Spinal cord (tissue), 9 donors: ENCODE measurements at regions not wholly inside any gene's neighbourhood (a gene's known extent, or its start where the extent isn't known, plus 50 kb on each side); places are given as distances from the start of the nearest gene placed in this dataset.

Experiments used
- DNase-seq, 6 donors: peaks; one replicate each; pipeline versions ENCODE4 v3.0.0 to v3.0.0-alpha.2; 2013 to 2015; ENCODE audit warnings: low spot score in 6 of 6, low read depth in 4 of 6
- H3K27ac ChIP-seq: one replicate; pipeline ENCODE4 v1.5.1; 2013; ENCODE audit warnings: low read depth, low read length, control low read depth
- H3K27me3 ChIP-seq: one replicate; pipeline ENCODE4 v1.6.1; 2013; ENCODE audit warnings: low read length; ENCODE audit not compliant: control insufficient read depth, insufficient read depth
- H3K36me3 ChIP-seq: one replicate; pipeline ENCODE4 v1.6.1; 2013; ENCODE audit warnings: low read length; ENCODE audit not compliant: control insufficient read depth, insufficient read depth
- H3K4me1 ChIP-seq: one replicate; pipeline ENCODE4 v1.6.1; 2013; ENCODE audit warnings: low read length; ENCODE audit not compliant: control insufficient read depth, insufficient read depth
- H3K4me3 ChIP-seq: one replicate; pipeline ENCODE4 v1.5.1; 2013; ENCODE audit warnings: low read depth, low read length, control low read depth
- H3K9me3 ChIP-seq: one replicate; pipeline ENCODE4 v1.6.1; 2013; ENCODE audit warnings: low read length; ENCODE audit not compliant: control insufficient read depth, insufficient read depth
- WGBS: methylation state at CpG from one replicate; pipeline ENCODE4 v1.1.5; 2013; ENCODE audit warnings: missing lambda C conversion rate; ENCODE audit not compliant: insufficient coverage; 5-methylcytosine and 5-hydroxymethylcytosine counted together
- donor health status: healthy.

- Histone ChIP-seq H3K9me3 (no peaks in the 10 kb centered on the region), H3K4me1 (peaks cover 12% of the 10 kb centered on the region), H3K27me3 (no peaks in the 10 kb centered on the region), H3K27ac (no peak overlapping the region), H3K4me3 (no peak overlapping the region), H3K36me3 (no peaks in the 10 kb centered on the region)
- DNase-seq: peak in 1 of 6 donors; percentile 43
- WGBS: 76% methylated on average over 9 of the region's 13 CpGs
Measured at GRCh38 chr15:99495430-99496301, 70.1 kb upstream of the MEF2A start.

- Histone ChIP-seq H3K4me1 (peaks cover 12% of the 10 kb centered on the region), H3K4me3 (no peak overlapping the region), H3K27me3 (no peaks in the 10 kb centered on the region), H3K36me3 (no peaks in the 10 kb centered on the region), H3K9me3 (no peaks in the 10 kb centered on the region), H3K27ac (no peak overlapping the region)
- DNase-seq: no peak
- 61% methylated on average over 8 of the region's 9 CpGs for WGBS
Measured at GRCh38 chr15:99496302-99496629, 69.5 kb upstream of the MEF2A start.

GRCh38 chr15:99502182-99502581 lies 63.6 kb upstream of the MEF2A start:
- Histone ChIP-seq H3K9me3 (no peaks in the 10 kb centered on the region), H3K4me1 (peaks cover 4% of the 10 kb centered on the region), H3K36me3 (no peaks in the 10 kb centered on the region), H3K27ac (no peak overlapping the region), H3K27me3 (no peaks in the 10 kb centered on the region), H3K4me3 (no peak overlapping the region)
- DNase-seq: no peak
- WGBS: 100% methylated on average over 3 of the region's 4 CpGs

- no peaks in the 10 kb centered on the region for H3K9me3 ChIP-seq
- H3K36me3 ChIP-seq: no peaks in the 10 kb centered on the region
- no peak overlapping the region for H3K4me3 ChIP-seq
- DNase-seq: no peak
- WGBS: 89% methylated on average over 5 of the region's 5 CpGs
- H3K4me1 ChIP-seq: peaks cover 9% of the 10 kb centered on the region
- H3K27ac ChIP-seq: no peak overlapping the region
- no peaks in the 10 kb centered on the region for H3K27me3 ChIP-seq
Measured at GRCh38 chr15:99502661-99503060, 63.1 kb upstream of the MEF2A start.

GRCh38 chr15:99503411-99503810 lies 62.4 kb upstream of the MEF2A start:
- Histone ChIP-seq H3K9me3 (no peaks in the 10 kb centered on the region), H3K27me3 (no peaks in the 10 kb centered on the region), H3K36me3 (no peaks in the 10 kb centered on the region), H3K27ac (no peak overlapping the region), H3K4me1 (peaks cover 14% of the 10 kb centered on the region), H3K4me3 (no peak overlapping the region)
- DNase-seq: no peak
- WGBS: 91% methylated on average over 8 of the region's 11 CpGs

GRCh38 chr15:99504071-99504822 lies 61.5 kb upstream of the MEF2A start:
- H3K27ac ChIP-seq: no peak overlapping the region
- no peaks in the 10 kb centered on the region for H3K36me3 ChIP-seq
- H3K9me3 ChIP-seq: no peaks in the 10 kb centered on the region
- DNase-seq: no peak
- H3K4me1 ChIP-seq: peaks cover 14% of the 10 kb centered on the region
- H3K4me3 ChIP-seq: no peak overlapping the region
- no peaks in the 10 kb centered on the region for H3K27me3 ChIP-seq
- WGBS: 79% methylated on average over 8 of the region's 9 CpGs

GRCh38 chr15:99504823-99505551 lies 60.8 kb upstream of the MEF2A start:
- no peaks in the 10 kb centered on the region for H3K36me3 ChIP-seq
- no peak overlapping the region for H3K4me3 ChIP-seq
- H3K4me1 ChIP-seq: peaks cover 14% of the 10 kb centered on the region
- no peak overlapping the region for H3K27ac ChIP-seq
- 53% methylated on average over 5 of the region's 8 CpGs for WGBS
- no peaks in the 10 kb centered on the region for H3K9me3 ChIP-seq
- DNase-seq: peak in 1 of 6 donors; percentile 13
- no peaks in the 10 kb centered on the region for H3K27me3 ChIP-seq

- WGBS: no CpG with 5 or more reads among the region's 3 CpGs
Measured at GRCh38 chr15:99506399-99506798, 59.4 kb upstream of the MEF2A start.

GRCh38 chr15:99507016-99507503 lies 58.7 kb upstream of the MEF2A start:
- H3K4me1 ChIP-seq: peaks cover 14% of the 10 kb centered on the region
- no peak overlapping the region for H3K27ac ChIP-seq
- H3K36me3 ChIP-seq: no peaks in the 10 kb centered on the region
- no peak for DNase-seq
- no peaks in the 10 kb centered on the region for H3K27me3 ChIP-seq
- WGBS: 83% methylated on average over 4 of the region's 6 CpGs
- H3K4me3 ChIP-seq: no peak overlapping the region
- no peaks in the 10 kb centered on the region for H3K9me3 ChIP-seq

More at GRCh38 chr15:99506399-99506798, 59.4 kb upstream of the MEF2A start:
- Histone ChIP-seq H3K27me3 (no peaks in the 10 kb centered on the region), H3K4me1 (peaks cover 14% of the 10 kb centered on the region), H3K4me3 (no peak overlapping the region), H3K27ac (no peak overlapping the region), H3K36me3 (no peaks in the 10 kb centered on the region), H3K9me3 (no peaks in the 10 kb centered on the region)
- no peak for DNase-seq
